Esophagus squamous epithelium (tissue), 4 donors: ENCODE measurements at regions not wholly inside any gene's neighbourhood (a gene's known extent, or its start where the extent isn't known, plus 50 kb on each side); places are given as distances from the start of the nearest gene placed in this dataset.

ENCODE experiments used
- POLR2A ChIP-seq, 4 donors: fragments of 450-650 bp; IDR thresholded peaks; one replicate each; pipeline ENCODE4 v1.6.1; 2017; ENCODE audit warnings: antibody characterized with exemption in 4 of 4, mild to moderate bottlenecking in 4 of 4, moderate library complexity in 3 of 4
- TF ChIP-seq, protein P1 (sequence below), 6 experiments: fragments of 450-650 bp in 4 of 6; fragments of 200-600 bp in 2 of 6; sonication (generic) in 2 of 6; IDR thresholded peaks; one replicate each; pipeline ENCODE4 v1.5.1; 2016 to 2019; ENCODE audit warnings: antibody characterized with exemption in 6 of 6, mild to moderate bottlenecking in 4 of 6, moderate library complexity in 4 of 6

DNA sequence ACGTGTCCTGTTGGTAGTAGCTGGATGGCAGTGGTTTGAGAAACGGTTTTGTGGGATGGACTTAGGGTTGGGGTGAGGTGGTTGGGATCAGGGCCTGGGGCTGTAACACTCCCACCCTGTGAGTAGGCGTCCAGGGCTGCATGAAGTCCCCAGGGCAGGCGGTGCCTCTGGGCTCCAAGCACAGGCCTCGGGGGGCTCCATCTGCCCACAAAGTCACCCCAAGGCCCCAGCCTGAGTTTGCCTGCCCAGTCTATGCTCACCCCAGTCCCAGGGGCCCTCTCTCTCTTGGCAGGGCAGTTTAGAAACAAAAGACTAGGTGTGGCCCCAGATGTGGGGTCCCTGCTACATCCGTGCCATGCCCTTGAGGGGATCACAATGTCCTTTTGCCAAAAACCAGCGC, 86.9 kb upstream of the PRR23E start:
- TF ChIP-seq, protein P1, sequence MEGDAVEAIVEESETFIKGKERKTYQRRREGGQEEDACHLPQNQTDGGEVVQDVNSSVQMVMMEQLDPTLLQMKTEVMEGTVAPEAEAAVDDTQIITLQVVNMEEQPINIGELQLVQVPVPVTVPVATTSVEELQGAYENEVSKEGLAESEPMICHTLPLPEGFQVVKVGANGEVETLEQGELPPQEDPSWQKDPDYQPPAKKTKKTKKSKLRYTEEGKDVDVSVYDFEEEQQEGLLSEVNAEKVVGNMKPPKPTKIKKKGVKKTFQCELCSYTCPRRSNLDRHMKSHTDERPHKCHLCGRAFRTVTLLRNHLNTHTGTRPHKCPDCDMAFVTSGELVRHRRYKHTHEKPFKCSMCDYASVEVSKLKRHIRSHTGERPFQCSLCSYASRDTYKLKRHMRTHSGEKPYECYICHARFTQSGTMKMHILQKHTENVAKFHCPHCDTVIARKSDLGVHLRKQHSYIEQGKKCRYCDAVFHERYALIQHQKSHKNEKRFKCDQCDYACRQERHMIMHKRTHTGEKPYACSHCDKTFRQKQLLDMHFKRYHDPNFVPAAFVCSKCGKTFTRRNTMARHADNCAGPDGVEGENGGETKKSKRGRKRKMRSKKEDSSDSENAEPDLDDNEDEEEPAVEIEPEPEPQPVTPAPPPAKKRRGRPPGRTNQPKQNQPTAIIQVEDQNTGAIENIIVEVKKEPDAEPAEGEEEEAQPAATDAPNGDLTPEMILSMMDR (IDR thresholded peaks at IDR 0.05) = no peak
- TF ChIP-seq POLR2A (IDR thresholded peaks at IDR 0.05) = no peak
